GM19467 (cell line): ENCODE measurements at regions not wholly inside any gene's neighbourhood (a gene's known extent, or its start where the extent isn't known, plus 50 kb on each side); places are given as distances from the start of the nearest gene placed in this dataset.

ENCODE experiments used
- ATAC-seq: cut with Tn5 transposase; IDR thresholded peaks from one replicate; pipeline ENCODE4 v1.9.1; 2021; ENCODE audit warnings: mild to moderate bottlenecking, moderate library complexity; ENCODE audit not compliant: unreplicated experiment

DNA sequence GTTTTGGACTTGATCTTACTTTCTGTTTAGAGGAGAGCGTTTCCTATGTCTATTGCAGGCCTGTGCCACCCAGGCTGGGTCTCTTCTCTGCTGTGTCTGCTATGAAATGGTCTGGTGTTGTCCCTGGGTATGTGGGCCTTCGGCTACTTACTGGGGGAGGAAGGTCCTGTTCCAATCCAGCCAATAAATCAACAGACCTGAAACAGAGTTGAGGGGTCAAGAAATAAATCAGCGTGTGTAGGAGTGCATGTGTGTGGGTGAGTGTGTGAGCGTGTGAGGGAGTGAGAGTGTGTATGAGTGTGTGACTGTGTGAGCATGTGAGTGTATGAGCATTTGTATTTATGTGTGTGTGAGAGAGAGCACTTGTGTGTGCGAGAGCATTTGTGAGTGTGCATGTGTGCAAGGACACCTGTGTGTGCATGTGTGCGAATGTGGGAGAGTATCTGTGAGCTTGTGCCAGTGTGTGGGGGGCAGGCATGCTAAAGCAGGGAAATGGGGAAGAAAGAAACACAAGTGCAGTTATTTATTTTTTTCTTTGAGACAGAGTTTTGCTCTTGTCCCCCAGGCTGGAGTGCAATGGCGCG, 86.3 kb upstream of the PMEPA1 start:
- no peak for ATAC-seq

DNA sequence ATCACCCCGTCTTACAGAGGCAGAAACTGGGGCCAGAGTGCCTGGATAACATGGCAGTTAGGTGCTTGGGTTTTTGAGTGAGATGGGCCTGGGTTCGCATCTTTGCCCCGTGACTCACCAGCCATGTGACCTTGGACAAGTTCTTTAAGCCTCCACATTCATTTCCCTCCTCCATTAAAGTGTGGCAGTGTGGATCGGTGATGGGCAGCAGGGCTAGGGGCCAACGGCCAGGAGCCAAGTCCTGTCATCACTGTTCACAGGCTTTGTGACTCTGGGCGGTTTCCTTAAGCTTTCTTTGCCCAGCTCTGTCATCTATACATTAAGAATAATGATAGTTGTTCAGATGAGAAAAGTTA, 85.5 kb upstream of the PMEPA1 start:
- ATAC-seq: no peak

DNA sequence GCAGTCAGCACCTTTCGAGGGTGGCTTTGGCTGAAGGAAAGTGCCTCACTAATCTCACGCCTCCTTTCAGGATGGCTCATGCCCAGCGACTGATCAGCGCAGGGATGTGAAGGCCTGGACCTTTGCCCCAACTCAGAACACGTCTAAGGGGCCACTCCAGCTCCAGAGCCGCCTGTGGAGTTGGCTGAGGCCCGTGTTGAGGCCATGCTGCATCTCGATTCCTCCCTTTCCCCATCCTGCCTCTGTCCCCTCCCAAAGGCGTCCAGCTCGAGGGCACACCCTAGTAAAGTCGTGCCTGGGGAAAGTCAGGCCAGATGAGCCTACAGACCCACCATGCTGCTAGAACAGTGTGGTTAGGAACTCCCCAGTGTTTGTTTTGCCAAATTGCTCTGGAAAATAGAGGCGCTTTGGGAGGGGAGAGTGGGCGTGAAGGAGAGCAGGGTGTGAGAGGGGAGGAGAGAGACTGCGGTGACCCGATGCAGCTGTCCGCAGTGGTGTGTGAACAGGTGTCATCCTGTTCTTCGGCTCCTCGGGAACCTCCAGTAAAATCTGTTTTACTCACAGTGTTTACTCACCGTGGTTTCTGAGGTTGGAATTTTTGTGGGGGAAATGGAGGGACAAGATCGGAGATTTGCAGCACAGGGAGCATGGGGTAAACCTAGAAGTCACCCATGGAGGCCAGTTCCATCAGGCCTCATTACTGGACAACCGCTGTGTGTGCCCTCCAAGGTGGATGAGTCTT, 85.0 kb upstream of the PMEPA1 start:
- ATAC-seq: no peak

DNA sequence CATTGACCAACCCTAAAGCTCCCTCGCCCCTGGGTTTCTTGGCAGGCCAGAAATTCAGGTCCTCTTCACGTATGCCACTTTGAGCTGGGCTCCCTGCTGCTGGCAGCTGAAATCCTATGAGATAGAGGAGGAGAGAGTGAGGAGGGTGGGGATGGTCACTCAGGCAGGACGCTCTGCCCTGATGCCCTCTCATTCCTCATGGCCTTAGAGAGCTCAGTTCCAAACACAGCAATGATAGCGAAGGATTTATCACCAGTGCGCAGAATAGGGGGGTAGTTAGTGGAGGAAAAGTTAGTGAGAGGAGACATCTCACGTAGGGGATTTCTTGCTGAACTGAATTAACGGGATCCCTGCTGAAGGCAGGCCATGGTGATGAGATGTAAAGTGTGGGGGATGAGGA, 84.2 kb upstream of the PMEPA1 start:
- no peak for ATAC-seq

DNA sequence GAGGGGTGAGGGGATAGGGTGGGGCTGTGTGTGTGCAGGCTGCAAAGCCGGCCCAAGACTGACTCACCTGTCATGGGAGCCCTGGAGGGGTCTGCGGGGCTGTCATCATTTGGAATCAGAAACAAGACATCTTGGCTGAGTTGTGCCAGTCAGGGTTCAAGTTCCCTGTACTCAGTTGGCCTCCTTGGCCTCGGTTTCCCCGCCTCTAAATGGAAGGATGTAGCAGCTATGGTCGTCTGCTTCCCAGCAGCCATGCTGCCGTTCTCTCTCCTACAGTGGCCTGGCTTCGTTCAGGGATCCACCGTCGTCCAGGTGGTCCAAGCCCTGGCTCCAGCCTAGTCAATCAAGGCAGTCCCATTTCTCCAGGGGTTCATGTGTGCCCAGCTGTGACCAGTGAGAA, 83.6 kb upstream of the PMEPA1 start:
- ATAC-seq: no peak

DNA sequence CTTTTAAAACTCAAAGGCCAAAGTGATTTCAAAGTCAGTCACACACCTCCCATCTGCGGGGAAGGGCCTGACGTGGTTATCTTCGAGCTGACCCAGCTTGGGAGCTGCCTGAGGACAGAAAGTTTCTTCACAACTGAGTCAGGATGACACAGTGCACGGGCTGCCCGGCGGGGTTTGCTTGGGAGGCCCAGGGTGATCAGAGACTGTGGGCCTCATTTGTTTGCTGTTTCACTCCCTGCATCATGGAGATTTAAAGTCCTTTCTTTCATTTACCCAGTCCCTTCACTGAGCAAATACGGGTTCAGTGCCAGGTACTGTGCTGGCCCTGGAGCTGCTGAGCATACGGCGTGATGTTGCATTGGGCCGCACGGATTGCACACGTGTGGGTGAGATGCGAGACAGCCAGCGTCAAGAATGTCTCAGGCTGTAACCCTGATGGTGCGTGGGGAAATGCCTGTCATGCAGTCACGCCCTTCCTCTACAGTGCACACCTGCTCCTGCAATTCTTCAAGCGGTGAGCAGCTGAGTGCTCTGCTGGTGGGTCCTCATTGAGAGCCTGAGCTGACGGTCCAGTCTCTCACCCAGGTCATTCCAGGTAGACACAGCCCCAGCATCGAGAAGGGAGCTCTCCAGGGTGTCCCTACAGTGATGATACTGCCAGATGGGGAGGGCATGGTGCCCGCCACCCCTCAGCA, 82.7 kb upstream of the PMEPA1 start:
- no peak for ATAC-seq

DNA sequence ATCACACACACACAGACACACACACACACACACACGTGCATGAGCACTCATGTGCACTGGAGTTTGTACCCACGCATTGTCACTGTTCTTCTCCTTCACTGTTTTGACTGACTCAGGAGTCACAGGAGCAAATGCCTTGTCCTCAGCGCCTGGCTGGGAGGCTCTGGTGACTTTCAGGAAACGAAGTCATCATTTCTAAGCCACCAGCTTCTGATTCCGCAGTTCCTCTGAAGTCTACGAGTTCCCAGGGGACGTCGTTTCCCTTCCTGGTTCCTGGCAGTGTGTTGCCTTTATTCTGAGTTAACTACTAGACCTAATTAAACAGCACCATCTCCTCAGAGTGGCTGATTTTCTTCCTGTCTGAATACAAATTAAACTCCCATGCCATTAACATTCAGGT, 82.2 kb upstream of the PMEPA1 start:
- ATAC-seq: no peak

DNA sequence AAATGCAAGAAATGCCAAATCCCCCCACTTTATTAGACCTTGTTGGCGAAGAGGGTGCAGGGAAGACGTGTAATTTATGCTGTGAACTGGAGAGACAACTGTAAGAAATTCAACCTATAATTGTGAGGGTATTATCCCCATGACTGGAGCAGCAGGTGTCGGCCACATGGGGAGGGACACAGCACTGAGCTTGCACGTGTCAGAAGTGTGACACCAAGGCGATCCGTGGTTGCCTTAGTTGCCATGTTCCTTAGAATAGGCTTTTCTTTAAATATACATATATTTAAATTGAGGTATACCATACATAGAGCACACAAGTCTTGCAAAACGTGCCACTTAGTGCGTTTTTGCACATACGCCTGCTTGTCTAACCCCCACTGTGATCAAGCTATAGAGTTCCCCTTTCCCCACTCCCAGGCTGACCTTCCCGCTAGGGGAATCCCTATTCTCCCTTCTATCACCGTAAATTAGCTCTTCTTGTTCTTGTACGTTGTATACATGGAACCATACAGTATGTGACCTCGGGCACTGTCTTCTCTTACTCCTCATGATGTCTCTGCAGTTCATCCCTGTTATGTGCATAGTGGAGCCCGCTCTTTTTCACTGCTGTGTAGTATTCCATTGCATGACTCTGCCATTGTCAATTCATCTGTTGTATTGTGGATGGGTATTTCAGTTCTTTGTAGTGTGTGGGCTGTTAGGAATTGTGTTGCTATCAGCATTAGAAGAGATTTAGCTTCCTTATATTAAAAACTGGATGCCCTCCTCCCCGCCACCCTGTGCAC, 81.6 kb upstream of the PMEPA1 start:
- no peak for ATAC-seq

DNA sequence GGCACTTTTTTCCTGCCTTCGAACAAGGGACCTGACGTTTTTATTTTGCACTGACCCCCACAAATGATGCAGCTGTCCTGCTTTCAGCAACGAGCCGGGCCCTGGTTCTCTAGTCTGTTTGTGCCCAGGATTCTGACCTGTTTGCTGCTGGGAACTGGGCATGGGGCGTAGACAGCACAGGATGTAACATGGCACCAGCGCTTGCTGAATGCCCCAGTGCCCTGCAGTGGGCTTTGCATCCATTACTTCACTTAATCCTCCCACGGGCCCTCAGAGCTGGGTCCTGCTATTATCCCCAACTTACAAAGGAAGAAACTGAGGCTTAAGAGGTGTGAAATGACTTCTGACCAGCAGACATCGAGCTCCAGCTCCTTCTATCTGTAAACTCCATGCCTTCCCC, 80.4 kb upstream of the PMEPA1 start:
- no peak for ATAC-seq

DNA sequence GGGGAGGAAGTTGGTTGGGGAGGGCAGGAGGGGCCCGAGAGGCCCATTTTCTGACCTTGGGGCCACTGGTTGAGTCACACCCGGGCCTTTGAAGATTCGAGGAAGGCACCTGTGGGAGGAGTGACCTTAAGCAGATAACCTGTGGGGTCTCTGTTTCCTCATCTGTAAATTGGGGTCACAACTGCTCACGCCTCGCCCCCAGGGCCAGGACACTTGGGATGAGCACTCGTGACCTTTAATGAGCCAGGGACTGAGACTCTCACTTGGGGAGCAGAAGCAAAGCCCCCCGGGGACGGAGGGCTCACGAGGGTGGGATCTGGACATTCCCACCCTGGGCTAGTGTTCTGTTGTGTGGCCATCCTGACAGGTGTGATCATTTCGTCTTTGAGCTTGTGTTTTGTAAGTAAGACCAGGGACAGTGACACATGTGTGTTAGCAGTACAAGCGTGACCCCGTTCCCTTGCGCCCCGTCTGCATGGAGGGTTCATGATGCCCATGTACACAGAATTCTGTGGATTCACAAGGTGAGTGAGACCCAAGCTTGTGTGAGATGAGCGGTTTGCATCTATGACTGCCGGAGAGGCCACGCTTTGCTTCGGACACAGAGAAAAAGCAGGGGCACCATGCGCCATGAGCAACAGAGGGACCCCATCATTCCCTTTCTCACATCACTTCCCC, 79.3 kb upstream of the PMEPA1 start:
- no peak for ATAC-seq

DNA sequence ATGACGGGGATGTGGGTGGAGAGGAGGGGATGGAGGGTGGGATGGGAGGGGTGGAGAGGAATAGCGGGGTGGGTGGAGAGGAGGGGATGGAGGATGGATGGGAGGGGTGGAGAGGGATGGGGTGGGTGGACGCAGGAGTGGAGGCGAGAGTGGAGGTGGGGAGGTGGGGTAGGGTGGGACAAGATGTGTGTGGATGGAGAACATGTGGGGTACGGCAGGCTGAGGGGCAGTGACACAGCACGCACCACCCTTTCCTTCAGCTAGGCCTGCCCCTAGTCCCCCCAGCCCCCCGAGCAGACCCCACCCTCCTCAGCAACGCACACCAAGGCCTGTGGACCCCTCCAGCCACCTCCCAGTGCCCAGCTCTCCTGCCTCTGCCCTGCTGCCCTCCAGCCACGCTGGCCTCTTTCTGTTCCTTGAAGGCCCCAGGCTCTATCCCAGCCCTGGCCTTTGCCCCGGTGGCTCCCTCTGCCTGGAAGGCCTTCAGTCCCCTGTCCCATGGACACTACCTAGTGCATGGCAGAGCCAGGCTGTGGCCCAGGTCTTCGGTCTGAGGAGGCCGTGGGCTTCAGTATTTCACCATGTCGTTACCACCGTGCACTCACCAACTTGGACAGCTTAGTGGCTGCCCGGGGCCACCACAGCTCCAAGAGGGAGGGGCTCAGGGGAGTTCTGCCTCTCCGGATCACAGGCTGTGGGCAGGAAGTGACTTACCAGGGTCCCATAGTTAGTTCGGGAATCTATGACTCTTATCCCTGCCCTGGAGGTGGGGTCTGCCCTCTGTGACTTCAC, 78.4 kb upstream of the PMEPA1 start:
- no peak for ATAC-seq

DNA sequence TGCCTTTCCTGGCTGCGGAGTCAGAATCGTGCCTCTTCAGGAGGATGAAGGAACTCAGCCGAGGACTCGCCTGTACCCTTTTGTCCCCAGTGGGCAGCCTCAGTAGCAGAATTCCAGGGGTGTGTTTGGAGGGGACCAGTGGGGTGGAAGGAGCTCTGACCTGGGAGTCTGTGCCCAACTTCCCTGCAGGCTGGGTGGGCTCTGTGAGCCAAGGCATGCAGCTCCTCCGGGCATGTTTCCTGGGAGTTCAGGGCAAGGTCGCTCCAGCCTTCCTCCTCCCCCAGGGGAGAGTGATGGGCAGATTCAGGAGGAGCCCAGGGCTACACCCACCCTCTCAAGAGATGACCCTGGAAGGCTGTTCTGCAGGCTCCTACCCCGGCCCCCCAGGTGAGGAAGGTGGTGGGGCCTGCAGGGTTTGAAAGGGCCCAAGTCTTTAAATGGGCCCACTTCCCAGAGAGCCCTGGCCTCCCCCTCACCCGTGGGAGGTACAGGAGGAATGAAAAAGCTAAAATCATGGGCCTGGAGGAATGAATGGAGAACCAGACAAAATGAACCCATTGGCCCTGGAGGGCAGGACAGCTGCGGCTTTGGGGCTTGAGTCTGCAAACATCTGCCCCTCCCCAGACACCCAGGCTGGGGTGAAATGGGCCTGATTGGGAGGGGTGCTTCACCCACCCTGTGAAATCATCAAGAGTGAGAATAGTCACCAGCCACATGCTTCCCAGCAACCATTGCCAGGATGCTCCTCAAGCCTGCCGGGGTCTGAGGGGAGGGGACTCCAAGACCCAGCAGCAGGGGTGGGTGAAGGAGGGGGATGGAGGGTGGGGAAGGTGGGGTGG, 77.6 kb upstream of the PMEPA1 start:
- no peak for ATAC-seq

DNA sequence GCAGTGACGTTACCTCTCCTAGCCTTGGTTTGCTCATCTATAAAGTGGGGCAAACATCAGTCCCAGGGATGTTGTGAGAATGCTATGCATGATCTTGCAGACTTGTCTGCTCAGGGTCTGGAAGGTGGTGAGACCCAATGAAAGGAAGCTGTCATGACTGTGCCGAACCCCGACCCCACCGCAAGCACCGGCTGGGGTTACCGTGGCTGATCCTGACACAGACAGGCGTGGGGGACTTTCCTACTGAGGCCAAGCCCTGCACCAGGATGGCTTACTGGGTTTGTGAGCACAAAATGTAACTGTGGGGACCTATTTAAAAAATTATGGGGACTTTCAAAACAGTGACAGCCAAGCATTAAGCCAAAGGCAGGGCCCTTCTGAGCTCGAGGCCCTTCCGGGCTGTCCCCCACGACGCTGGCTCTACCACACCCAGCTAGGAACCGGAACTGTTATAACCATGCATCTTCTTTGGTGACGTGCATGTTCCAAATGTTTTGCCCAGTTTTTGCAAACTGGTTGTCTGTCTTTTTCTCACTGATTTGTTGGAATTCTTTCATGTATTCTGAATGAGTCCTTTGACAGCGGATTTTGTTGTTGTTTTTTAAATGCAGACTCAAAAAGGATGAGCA, 76.6 kb upstream of the PMEPA1 start:
- ATAC-seq: no peak

DNA sequence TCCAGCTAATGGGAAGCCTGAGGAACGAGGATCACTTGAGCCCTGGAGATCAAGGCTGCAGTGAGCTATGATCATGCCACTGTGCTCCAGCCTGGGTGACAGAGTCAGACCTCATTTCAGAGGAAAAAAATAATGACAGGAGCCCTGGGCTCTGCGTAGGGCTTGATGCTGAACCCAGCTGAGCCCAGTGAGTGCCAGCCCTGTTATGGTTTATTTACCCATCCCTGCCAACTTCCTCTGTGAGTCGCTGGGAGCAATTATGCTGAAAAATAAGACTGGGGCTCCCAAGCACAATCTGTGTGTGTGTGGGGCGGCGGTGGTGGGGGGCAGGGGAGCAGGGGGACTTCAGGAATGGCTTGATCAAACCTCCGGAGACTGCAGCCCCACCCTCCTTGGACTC, 75.9 kb upstream of the PMEPA1 start:
- no peak for ATAC-seq

DNA sequence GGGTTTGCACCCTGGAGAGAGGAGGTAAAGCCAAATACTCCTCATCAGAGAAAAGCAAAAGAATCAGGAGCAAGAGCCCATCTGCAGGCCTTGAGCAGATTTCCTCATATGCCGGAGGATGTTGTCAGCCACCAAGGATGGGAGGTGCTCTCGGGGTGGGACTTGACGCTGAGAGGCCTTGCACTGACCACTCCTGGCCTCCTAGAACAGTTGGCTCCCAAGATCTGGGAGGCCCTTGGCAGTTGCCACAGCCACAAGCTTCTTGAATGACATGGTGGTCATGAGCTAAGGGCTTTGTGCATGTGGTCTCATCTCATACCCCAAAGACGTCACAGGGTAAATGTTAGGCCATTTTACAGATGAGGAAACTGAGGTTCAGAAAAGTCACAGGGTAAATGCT, 75.2 kb upstream of the PMEPA1 start:
- no peak for ATAC-seq

DNA sequence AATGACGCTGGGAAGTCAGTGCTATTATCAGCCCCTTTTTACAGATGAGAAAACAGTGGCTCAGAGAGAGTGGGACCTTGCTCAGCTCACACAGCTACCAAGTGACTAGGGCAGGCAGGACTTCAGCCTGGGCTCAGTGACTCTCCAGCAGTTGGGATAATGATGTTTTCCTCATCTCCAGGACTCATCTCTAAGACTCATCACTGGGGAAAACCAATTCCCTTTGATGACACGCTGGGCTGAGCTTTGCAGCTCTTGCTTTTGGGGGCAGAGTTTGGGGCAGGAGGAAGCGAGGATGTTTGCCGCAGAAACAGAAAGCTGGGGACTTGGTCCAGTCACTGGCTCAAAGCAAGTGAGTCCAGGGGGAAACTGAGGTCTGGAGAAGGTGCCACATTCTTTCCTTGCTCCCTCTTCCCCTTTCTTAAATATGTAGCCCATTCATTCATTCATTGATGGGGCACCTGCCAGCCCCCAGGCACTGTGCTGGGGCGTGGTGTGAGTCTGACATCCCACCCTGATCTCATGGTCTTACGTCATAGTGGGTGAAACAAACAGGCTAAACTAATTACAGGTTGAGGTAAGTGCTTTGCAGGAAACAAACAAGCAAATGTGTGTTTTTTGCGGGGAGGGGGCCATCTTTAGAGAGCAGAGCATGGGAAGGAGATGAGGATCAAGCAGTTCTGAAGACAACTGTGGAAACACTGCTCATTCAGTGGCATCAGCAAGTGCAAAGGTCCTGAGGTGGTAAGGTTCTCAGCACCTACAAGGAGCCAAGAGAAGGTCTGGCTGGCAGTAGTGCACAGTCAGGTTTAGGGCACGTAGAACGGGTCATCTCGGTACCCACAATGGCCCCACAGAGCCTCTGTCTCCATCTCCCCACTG, 74.4 kb upstream of the PMEPA1 start:
- ATAC-seq: no peak

DNA sequence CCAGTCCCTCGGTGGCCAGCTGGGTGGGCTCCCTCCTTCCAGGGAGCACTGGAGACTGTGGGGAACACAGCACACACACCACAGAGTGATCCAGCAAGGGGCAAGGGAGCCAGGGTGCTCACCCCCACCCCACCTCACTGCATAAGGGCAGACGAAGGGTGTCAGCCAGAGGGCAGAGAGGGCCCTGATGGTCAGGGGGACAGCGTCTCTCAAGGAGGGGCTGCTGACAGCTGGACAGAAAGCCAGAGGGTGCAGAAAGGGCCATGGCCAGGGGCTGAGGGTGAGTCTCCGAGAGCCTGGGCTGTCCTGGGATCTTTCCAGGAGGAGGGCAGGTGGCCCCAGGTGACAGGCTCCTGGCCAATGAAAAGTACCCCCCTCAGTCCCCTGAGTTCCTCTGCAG, 73.4 kb upstream of the PMEPA1 start:
- no peak for ATAC-seq

DNA sequence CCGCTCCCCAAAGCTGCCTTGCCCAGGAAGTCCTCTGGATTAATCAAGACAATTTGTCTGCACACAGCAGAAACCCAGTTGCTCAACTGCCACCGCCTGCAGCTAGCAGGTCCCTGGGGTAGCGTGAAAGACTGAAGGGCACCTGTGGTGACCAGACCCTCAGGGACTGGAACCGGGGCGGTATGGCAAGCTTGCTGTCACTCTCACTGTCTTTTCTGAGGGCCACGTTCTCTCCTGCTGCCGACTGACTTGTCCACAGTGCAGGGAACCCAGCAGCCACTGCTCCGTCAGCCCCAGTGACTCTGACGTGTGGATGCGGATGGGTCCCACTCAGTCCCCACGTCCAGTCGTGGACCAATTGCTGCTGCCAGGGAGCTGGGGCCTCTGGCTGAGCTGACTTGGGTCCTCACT, 72.8 kb upstream of the PMEPA1 start:
- ATAC-seq: no peak
